ENCODE measurements at regions not wholly inside any gene's neighbourhood (a gene's known extent, or its start where the extent isn't known, plus 50 kb on each side); places are given as distances from the start of the nearest gene placed in this dataset.

GRCh38 chr3:22660606-22661005 lies 542.5 kb upstream of the UBE2E2 start:
- POLR2A ChIA-PET = no interaction called here
- H3K4me3 ChIP-seq (ENCODE audit: low read depth, low read length) = no peak overlapping the region
- TF ChIP-seq, protein P1, sequence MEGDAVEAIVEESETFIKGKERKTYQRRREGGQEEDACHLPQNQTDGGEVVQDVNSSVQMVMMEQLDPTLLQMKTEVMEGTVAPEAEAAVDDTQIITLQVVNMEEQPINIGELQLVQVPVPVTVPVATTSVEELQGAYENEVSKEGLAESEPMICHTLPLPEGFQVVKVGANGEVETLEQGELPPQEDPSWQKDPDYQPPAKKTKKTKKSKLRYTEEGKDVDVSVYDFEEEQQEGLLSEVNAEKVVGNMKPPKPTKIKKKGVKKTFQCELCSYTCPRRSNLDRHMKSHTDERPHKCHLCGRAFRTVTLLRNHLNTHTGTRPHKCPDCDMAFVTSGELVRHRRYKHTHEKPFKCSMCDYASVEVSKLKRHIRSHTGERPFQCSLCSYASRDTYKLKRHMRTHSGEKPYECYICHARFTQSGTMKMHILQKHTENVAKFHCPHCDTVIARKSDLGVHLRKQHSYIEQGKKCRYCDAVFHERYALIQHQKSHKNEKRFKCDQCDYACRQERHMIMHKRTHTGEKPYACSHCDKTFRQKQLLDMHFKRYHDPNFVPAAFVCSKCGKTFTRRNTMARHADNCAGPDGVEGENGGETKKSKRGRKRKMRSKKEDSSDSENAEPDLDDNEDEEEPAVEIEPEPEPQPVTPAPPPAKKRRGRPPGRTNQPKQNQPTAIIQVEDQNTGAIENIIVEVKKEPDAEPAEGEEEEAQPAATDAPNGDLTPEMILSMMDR (IDR thresholded peaks at IDR 0.05; ENCODE audit: insufficient read depth, low read length, missing control alignments) = no peak
- no peak for DNase-seq (ENCODE audit: low read depth, low spot score)
- CTCF ChIA-PET = no interaction called here

GRCh38 chr3:22661121-22661700 lies 541.9 kb upstream of the UBE2E2 start:
- ChIA-PET POLR2A (no interaction called here), CTCF (no interaction called here)
- TF ChIP-seq, protein P1 (IDR thresholded peaks at IDR 0.05; ENCODE audit: insufficient read depth, low read length, missing control alignments) = no peak

GRCh38 chr3:22665528-22665927 lies 537.6 kb upstream of the UBE2E2 start:
- TF ChIP-seq, protein P1 (IDR thresholded peaks at IDR 0.05; ENCODE audit: insufficient read depth, low read length, missing control alignments) = no peak
- no peak overlapping the region for H3K4me3 ChIP-seq (ENCODE audit: low read depth, low read length)
- no peak for DNase-seq (ENCODE audit: low read depth, low spot score)
- ChIA-PET POLR2A (no interaction called here), CTCF (no interaction called here)

More at GRCh38 chr3:22661121-22661700, 541.9 kb upstream of the UBE2E2 start:
- DNase-seq (ENCODE audit: low read depth, low spot score) = no peak
- H3K4me3 ChIP-seq (ENCODE audit: low read depth, low read length) = no peak overlapping the region

DNA sequence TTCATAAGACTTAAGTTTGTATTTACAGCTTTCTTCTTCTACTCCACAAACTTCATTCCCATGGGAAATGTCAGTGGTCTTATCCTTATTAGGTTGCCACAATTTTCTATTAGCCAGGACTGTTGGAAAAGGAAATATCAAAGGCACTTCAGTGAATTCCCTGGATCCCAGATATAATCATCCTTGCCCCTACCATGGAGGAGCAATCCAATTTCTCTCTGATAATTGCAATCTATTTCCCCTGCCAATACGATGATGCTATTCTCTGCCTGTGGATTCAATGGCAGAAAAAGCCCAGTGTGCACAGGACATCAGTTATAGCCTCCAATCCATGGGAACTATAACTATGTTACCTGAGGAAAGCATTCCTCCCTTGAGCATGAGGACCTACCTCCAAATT lies 536.4 kb upstream of the UBE2E2 start:
- CTCF ChIA-PET = no interaction called here
- H3K4me3 ChIP-seq (ENCODE audit: low read depth, low read length) = no peak overlapping the region
- POLR2A ChIA-PET = no interaction called here
- no peak for DNase-seq (ENCODE audit: low read depth, low spot score)
- TF ChIP-seq, protein P1 (IDR thresholded peaks at IDR 0.05; ENCODE audit: insufficient read depth, low read length, missing control alignments) = no peak

- no peak for DNase-seq (ENCODE audit: low read depth, low spot score)
- H3K4me3 ChIP-seq (ENCODE audit: low read depth, low read length) = no peak overlapping the region
- ChIA-PET CTCF (no interaction called here), POLR2A (no interaction called here)
- TF ChIP-seq, protein P1 (IDR thresholded peaks at IDR 0.05; ENCODE audit: insufficient read depth, low read length, missing control alignments) = no peak
These were observed 531.3 kb upstream of the UBE2E2 start for GRCh38 chr3:22671848-22672247.

DNA sequence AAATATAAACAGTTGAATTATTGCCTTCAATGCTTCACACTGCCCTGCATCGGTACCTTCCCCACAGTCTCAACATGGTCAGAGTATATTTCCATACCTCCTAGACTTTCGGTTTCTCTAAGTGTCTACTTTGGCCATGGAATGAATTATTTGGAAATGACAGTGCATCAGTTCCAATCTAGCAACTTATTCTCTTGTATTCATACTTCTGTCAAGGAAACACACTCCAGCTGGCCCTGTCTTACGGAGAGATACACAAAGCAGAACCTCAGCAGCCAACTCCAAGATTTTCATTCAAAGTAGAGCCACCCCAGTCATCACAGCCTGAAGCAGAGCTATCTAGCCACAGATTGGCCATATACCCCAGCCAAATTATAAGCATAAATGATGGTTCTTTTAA lies 518.4 kb upstream of the UBE2E2 start:
- no peak for DNase-seq (ENCODE audit: low read depth, low spot score)
- TF ChIP-seq, protein P1 (IDR thresholded peaks at IDR 0.05; ENCODE audit: insufficient read depth, low read length, missing control alignments) = no peak
- CTCF ChIA-PET = no interaction called here
- no peak overlapping the region for H3K4me3 ChIP-seq (ENCODE audit: low read depth, low read length)
- POLR2A ChIA-PET = no interaction called here
